ENCODE measurements at regions not wholly inside any gene's neighbourhood (a gene's known extent, or its start where the extent isn't known, plus 50 kb on each side); places are given as distances from the start of the nearest gene placed in this dataset.

DNA sequence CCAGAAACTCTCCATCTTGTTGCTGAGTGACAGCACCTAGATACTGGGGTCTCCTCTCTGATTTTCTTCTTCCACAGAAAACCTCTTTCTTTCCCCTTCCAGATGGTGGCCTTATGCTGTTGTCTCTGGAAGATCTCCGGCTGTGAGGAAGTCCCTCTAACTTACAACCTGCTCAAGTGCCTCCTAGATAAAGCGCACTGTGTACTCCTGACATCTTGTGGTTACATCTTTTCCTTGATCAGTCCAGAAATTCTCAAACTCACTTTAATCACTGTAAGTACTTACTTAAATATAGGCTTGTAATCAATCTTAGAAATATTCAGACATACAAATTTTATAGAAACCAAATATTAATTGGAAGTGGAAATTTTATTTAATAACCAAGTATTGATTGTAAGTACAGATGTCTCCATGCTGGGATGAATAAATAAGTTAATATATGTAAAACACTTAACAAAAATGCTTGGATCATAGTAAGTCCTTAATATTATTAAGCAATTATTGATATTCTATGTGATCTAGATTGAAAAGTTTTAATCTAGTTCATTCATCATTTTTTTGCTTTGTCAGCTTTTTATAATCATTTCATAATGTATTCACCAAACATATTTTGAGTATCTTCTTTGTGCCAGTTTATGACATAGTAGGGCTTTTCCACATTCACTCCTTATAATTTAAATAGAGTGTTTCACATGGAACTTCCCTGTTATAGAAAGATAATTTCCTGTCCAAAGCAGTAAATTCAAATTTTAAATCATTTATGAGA lies 1381.4 kb upstream of the CDH6 start:
- no peak for DNase-seq (ENCODE audit: low spot score)

DNA sequence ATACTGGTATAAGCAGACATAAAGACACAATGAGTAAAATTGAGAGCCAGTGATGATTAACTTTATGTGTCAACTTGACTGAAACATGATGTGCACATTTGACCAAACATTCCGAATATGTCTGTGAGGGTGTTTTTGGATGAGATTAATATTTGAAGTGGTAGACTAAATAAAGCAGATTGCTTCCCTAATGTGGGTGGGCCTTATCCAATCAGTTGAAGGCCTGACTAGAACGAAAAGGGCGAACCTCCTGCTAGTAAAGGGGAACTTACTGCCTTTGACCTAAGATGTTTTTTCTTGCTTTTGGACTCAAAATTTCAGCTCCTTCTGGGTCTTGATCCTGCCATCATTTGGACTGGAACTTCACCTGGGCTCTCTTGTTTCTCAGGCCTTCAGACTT lies 1387.7 kb upstream of the CDH6 start:
- no peak for DNase-seq (ENCODE audit: low spot score)

DNA sequence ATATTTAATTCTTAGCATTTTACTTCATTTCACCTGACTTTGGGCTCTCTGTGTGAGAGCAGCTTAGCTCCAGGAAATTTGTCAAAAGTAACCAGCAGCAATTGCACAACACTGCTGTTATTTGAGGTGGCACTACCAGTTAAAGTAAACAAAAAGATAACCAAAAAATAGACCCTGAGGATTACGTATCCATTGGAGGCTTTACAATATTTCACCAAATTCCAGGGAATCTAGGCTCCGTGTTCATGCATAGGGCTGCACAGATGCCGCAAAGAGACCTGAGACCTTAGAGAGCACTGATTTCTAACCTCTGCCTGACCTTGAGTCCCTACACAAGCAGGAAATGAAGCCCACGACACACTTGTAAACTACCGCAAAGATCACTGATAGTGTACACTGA lies 1392.7 kb upstream of the CDH6 start:
- no peak for DNase-seq (ENCODE audit: low spot score)

DNA sequence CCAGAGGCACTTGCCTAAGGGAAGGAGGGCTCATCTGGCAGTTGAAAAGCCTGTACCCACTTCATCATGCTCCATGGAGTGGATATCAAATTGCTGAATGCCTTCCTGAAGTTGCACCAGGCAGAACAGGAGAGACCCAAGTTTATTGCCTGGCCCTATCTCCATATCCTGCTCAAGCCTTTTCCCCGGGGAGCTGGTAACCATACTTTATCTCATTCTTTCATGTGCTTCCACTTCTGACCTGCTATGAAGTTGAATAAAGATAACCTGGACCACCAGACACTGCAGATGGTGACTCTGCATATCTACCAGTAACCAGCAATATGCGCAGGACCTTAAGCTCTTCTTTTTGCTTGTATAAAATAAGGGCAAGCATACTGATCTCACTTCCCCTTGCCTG lies 1397.5 kb upstream of the CDH6 start:
- no peak for DNase-seq (ENCODE audit: low spot score)

DNA sequence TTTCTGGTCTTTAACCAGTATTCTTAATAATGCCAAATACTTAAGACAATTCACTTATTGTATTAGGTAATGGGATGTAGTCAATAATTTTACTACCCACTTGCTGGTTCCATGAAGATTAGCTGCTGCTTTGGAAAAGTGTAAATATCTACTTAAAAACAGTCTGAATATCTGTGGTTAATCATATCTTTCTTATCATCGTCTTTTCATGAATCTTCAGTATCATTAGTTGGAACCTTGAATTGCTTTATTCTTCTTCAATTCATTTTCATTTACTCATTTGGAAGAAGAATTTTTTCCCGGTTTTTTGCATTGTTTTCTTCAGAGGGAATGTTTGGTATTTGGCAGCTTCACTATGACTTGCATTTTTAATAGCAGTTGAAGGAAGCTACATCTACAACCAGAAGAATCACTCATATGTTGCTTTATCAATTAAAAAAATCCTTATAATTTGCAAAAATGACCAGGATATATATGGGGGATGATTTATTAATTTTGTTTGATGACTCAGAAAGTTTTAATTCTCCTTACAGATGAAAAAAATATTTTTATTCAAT lies 1398.3 kb upstream of the CDH6 start:
- DNase-seq (ENCODE audit: low spot score): no peak

DNA sequence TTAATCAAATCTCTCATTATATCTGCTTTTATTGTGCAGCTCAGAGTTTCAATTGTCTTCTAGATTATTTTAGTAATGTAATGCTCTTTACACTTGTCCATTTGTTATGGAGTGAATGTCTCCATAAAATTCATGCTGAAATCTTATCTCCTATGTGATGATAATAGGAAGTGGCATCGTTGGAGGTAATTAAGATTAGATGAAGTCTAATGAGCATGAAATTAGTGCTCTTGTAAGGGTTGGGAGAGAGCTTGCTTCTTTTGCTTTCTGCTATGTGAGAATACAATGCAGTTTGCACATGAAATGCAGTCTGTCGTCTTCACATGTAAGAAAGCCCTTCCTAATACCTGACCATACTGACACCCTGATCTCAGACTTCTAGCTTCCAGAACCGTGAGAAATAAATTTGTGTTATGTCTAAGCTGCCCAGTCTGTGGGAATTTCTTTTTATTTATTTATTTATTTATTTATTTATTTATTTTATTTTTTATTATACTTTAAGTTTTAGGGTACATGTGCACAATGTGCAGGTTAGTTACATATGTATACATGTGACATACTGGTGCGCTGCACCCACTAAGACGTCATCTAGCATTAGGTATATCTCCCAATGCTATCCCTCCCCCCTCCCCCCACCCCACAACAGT lies 1399.2 kb upstream of the CDH6 start:
- no peak for DNase-seq (ENCODE audit: low spot score)

DNA sequence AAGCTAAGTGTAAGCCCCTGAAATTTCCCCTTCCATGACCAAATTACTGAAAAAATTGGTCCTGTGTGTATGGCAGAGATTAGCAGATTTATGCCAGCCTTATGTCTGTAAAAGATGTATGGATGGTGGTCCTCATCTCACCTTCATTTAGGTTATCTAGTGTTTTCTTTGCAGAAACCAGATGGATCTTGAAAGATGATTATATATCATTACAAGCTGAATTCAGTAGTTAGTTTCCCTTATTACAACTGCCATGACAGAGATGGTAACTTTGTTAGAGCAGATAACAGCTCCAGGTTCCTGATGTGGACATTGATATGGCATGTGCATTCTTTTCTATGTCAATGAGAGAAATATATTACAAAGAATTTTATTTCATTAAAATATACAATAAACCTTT lies 1403.2 kb upstream of the CDH6 start:
- DNase-seq (ENCODE audit: low spot score): no peak

DNA sequence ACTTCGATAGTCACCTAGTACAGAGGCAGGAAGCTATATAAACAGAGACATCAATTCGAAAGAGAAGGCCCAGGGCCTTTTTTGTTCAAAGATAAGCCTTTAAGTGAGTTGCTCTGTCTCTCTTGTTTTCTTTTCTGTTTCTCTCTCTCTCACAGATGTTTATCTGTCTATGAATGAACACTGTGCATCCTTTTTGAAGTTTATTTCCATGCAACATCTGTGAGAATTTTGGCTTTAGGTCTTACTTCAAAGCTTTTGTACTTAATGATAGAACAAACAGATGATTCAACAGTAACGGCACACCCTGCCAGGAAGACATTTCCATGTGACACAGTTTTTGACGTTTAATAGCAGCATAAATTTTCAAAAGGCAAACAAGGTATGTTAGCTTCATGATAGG lies 1413.1 kb upstream of the CDH6 start:
- DNase-seq (ENCODE audit: low spot score): no peak

DNA sequence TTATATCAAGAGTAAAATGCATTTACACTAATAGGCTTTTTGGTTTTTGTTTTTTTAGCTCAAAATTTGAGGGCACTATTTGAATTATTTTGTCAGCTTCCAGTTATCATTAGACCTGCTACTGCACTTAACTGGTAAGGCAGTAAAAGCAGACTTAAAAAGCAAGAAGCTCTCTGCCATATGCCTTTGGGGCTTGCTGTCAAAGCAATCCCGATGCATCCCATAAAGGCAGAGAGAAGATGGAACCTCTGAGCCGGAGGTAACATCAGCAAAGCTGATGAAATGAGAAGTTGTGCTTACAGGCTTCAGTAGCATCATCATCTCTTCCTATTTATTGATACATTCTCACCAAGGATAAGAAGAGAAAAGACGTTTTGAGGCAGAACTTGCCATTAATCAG lies 1414.3 kb upstream of the CDH6 start:
- no peak for DNase-seq (ENCODE audit: low spot score)

DNA sequence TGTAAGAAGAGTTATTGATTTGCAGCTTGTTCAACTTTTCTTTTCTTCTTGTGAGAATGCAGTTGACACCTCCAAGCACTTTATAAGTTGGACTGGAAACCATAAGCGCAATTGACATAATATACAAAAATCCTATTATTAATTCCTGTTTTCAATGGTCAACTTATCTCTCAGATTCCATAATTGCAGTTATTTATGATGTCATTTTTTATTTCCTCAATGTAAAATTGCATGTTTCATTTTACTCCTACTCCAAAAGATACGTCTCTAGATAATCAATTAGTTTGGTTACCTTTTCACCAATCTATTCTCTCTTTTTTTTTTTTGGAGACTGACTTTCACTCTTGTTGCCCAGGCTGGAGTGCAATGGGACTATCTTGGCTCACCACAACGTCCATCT lies 1416.1 kb upstream of the CDH6 start:
- no peak for DNase-seq (ENCODE audit: low spot score)

DNA sequence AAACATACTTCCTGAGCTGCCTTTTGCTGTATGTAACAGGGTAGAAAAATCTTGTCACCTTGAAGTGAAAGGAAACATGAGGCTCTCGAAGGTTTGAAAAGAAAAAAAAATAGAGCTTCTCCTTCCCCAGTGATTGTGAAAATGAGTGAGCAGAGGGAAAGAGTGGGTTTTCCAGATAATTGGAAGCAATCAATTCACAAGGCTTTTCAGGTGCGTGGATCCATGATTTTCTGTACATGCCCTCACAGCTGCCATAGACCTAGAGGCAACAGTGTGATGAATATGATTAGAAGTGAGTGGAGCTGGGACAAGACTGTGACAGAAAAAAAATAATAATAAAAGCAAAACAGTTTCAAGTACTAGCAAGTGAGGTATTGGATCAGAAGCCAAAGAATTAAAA lies 1422.5 kb upstream of the CDH6 start:
- no peak for DNase-seq (ENCODE audit: low spot score)

DNA sequence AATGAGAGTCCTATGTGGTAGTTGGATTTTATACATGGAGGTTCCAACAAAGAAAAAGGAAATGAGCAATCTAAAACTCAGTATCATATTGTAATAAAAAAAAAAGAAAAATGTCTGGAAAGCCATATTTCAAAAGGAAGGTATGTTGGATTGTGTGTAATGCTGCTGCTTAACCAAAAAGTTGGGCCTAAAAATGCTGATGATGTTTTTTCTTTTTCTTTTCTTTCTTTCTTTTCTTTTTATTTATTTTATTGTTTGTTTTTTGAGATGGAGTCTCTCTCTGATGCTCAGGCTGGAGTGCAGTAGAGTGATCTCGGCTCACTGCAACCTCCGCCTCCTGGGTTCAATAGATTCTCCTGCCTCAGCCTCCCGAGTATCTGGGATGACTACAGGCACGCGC lies 1424.0 kb upstream of the CDH6 start:
- DNase-seq (ENCODE audit: low spot score): no peak

DNA sequence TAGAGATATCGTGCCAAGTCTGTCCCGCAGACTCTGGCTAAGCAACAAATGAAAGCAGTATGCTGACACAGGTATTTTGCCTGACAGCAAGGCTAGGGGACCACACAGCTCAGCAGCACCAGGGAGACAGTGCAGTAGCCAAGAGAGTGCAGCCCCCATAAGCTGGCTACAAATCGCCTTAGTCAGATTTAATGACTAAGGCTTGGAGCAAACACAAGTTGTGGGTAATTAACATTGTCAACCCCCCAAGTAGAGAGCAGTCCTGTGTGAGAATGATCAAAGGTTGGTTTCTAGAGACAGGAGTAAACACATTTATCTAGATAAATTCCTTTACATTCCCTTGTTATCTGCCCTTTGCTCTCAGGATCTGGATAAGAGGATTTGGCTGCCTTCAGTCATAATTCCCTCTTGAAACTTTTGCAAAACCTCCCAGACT lies 1434.5 kb upstream of the CDH6 start:
- DNase-seq (ENCODE audit: low spot score): no peak

DNA sequence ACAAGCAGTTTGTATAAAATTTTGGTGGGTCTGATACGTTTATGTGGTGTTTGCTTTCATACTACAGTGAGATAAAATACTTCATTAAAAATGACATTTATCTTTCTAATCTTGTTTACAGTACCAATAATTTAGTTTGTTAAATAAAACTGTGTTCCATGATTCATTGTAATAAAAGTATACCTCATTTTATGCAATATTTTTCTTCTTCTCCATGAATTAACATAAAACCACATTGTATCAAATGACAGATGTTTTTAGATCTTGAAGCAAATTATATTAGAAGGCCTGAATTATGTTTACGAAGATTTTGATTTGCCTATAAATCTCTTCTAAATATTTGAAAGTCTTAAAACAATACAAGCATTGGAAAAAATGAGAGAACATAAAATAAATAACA lies 1443.0 kb upstream of the CDH6 start:
- no peak for DNase-seq (ENCODE audit: low spot score)

DNA sequence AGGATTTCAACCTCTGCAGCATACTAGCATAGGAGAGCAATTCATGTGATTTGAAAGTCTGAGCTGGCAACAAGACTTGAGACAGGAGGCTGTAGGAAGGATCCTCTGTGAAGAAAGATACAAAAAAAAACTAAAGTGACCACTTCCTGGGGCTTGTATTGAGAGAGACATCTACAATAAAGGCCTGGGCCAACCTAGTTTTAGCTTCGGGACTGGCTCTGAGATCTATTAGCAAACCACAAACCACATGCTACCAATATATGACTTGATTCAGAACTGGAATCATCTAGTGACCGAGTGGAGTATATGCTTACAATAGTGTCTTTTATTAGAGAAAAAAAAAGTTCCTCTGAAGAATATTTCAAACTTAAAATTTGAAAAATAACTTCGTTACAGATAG lies 1448.9 kb upstream of the CDH6 start:
- no peak for DNase-seq (ENCODE audit: low spot score)

DNA sequence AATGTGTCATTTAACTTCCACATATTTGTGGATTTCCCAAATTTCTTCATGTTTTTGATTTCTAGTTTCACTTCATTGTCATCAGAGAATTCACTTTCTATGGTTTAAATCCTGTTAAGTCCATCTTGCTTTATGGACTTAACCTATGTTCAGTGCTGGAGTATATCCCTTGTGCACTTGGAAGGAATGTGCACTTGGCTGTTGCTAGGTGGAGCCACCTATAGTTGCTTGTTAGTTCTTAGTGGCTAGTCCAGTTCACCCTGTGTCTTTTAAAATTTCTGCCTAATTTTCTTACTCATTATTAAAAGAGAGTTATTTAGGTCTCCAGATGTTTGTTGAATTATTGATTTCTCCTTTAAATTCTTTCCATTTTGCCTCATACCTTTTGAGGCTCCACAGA lies 1472.5 kb upstream of the CDH6 start:
- peak; percentile 1 for DNase-seq (ENCODE audit: low spot score)

DNA sequence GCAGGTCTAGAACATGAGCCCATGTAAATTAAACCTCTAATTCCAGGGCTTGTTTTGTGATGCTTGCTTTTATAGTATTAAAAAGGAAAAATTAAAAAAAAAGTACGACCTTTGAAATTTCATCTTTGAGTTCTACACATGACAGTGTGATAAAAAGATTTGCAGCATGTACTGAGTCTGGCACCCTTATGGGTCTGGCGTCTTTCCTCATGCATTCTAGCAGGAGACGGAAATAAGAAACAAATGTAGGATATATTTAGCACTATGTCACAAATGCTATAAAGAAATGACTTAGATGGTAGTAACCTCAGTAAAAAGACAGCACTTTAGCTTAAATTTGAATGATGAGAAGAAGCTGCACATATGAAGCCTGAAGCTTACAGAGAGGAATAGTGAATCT lies 1474.3 kb upstream of the CDH6 start:
- no peak for DNase-seq (ENCODE audit: low spot score)

DNA sequence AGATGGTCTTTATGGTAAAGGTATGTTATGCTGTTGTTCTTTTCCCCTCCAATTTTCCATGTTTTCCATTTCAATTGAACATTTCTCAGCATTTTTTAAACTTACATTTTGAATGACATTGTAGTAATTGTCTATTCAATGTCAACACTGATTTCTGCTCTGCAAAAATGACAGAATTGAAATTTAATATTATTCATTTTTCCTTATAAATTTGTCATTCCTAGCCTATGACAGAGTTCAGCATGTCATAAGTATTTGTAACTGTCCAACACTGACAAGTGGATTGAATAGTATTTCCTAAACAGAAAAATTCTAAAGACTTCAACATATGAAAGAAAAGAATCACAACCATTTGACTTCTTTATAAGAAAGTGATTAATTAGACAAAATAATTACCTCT lies 1478.3 kb upstream of the CDH6 start:
- no peak for DNase-seq (ENCODE audit: low spot score)

DNA sequence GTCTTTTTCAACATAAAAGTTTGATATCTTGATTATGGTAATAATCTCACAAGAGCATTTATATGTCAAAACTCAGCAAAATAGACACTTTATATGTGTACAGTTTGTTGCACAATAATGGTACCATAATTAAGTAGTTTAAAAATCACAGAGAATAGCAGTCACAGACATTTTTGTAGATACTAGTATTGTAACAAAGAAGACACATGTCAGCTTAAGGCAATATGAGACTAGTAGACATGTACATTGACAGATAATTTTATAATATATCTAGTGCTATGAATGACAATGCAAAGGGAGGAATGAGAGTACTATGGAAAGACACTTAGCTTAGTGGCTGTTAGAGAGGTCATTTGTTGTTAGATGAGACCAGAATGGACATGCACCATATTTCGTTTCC lies 1490.6 kb upstream of the CDH6 start:
- DNase-seq (ENCODE audit: low spot score): no peak

DNA sequence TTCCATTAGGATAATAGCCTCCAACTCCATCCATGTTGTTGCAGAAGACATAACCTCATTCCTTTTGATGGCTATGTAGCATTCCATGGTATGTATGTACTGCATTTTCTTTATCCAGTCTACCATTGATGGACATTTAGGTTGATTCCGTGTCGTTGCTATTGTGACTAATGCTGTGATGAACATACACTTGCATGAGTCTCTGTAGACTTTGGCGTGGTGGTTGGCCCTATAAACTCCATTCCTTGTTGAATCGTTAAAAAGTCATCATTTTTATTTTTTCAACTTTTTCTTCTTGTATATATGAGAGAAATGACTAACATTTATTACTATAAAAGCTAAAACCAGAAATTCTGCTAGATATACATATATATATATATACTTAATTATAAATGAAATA lies 1491.9 kb upstream of the CDH6 start:
- no peak for DNase-seq (ENCODE audit: low spot score)

DNA sequence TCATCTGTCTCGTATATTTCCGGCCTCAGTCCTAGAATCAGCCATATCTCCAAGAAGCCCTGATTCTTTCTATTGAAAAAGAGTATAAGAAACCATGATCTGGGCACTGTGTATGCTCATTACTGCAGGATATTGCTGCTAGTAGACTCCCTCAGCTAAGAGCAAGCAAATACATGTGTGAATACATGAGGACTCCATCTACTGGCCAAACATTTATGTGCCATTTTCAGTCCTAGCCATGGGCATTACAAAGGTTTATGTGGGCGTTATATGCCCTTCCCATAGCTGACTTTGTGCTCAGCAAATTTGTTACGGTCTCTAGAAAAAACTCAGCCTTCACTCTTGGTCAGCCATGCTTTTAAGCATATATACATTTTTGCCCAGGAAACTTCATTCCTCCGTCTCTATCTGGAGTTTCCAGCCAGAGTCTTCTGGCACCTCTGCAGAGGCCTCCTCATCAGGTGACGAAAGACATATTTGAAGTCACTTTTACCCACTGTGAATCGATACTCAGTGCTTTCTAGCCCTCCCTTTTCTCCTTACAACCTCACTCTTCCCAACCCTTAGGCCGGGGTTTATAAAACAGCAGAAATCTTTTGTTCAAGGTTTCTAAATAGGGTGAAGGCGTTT lies 1495.6 kb upstream of the CDH6 start:
- DNase-seq (ENCODE audit: low spot score): no peak

DNA sequence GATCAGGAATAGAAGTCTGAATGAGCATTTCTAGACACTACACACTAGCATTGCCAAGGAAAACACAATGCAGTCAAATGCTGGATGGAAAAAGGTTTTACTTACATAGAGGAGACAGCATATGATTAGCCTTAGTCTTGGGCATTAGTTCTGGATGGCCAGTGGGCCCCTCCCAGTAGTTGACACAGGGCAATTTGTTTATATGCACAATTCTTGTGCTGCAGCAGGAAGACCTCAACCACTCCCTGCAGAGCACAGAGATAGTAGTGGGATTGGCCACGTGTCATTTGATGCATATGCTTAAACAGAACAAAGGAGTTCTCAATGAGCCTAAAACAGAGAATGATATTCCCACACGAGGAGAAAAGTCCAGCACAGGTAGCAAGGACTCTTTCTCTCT lies 1496.2 kb upstream of the CDH6 start:
- DNase-seq (ENCODE audit: low spot score): no peak

DNA sequence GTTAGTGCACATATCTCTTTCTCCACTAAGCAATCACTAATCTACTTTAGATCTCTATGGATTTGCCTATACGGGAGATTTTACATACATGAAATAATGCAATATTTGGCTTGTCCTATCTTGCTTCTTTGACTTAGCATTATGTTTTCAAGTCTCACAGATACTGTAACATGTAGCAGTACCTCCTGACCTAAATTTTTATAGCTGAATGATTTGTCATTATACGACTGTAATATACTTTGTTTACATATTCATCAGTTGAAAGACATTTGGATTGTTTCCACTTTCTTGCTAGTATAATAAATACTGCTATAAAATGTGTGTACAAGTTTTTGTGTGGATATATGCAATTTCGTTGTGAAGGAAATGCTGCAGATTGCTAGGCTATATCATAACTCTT lies 1520.8 kb upstream of the CDH6 start:
- DNase-seq (ENCODE audit: low spot score): no peak

Data from cerebellar cortex (tissue), 1 donor.